Right atrium auricular region (tissue), 2 donors: ENCODE measurements at regions not wholly inside any gene's neighbourhood (a gene's known extent, or its start where the extent isn't known, plus 50 kb on each side); places are given as distances from the start of the nearest gene placed in this dataset.

Experiments used
- DNase-seq: peaks from one replicate; pipeline ENCODE4 v3.0.0-alpha.2; 2019; ENCODE audit warnings: low spot score
- H3K27ac ChIP-seq, 2 donors: fragments of 200-600 bp; sonication (generic); 1 replicate in 1 of 2; 2 replicates in 1 of 2; pipeline ENCODE4 v1.5.1; 2016 to 2019
- H3K27me3 ChIP-seq, 2 donors: fragments of 200-600 bp; sonication (generic); one replicate each; pipeline versions ENCODE4 v1.5.1 to v1.6.0; 2017 to 2019
- H3K36me3 ChIP-seq: fragments of 200-600 bp; sonication (generic); one replicate; pipeline ENCODE4 v1.5.1; 2016
- H3K4me1 ChIP-seq, 2 donors: fragments of 200-600 bp; sonication (generic); one replicate each; pipeline versions ENCODE4 v1.5.1 to v1.6.0; 2017 to 2019
- H3K4me3 ChIP-seq, 2 donors: fragments of 200-600 bp; sonication (generic); 1 replicate in 1 of 2; 2 replicates in 1 of 2; pipeline ENCODE4 v1.5.1; 2017 to 2019; ENCODE audit warnings: mild to moderate bottlenecking in 1 of 2, moderate library complexity in 1 of 2
- H3K9me3 ChIP-seq, 2 donors: fragments of 200-600 bp; sonication (generic); one replicate each; pipeline ENCODE4 v1.5.1; 2019
- CTCF ChIP-seq, 2 donors: fragments of 200-600 bp; sonication (generic); IDR thresholded peaks; one replicate each; pipeline ENCODE4 v1.5.1; 2019; ENCODE audit warnings: antibody characterized with exemption in 2 of 2

GRCh38 chr3:88410259-88410658 is 260.5 kb downstream of the C3orf38 start:
- H3K27me3 ChIP-seq = no peaks in the 10 kb centered on the region
- TF ChIP-seq CTCF (IDR thresholded peaks at IDR 0.05) = no peak
- no peak overlapping the region for H3K4me3 ChIP-seq
- no peak overlapping the region for H3K27ac ChIP-seq
- DNase-seq = no peak
- H3K9me3 ChIP-seq = no peaks in the 10 kb centered on the region
- no peaks in the 10 kb centered on the region for H3K36me3 ChIP-seq
- H3K4me1 ChIP-seq = no peaks in the 10 kb centered on the region

- no peak for TF ChIP-seq CTCF (IDR thresholded peaks at IDR 0.05)
- Histone ChIP-seq H3K4me3 (no peak overlapping the region), H3K27ac (no peak overlapping the region), H3K9me3 (no peaks in the 10 kb centered on the region), H3K27me3 (no peaks in the 10 kb centered on the region), H3K36me3 (no peaks in the 10 kb centered on the region), H3K4me1 (no peaks in the 10 kb centered on the region)
- DNase-seq = no peak
Measured at GRCh38 chr3:88412346-88412745, 262.6 kb downstream of the C3orf38 start.

- Histone ChIP-seq H3K27me3 (no peaks in the 10 kb centered on the region), H3K36me3 (no peaks in the 10 kb centered on the region), H3K27ac (no peak overlapping the region), H3K9me3 (no peaks in the 10 kb centered on the region), H3K4me3 (no peak overlapping the region), H3K4me1 (no peaks in the 10 kb centered on the region)
- DNase-seq = no peak
- no peak for TF ChIP-seq CTCF (IDR thresholded peaks at IDR 0.05)
Measured at GRCh38 chr3:88416436-88416835, 266.7 kb downstream of the C3orf38 start.

GRCh38 chr3:88418219-88418618 is 268.5 kb downstream of the C3orf38 start:
- no peaks in the 10 kb centered on the region for H3K9me3 ChIP-seq
- no peak overlapping the region for H3K27ac ChIP-seq
- no peak for DNase-seq
- H3K27me3 ChIP-seq = no peaks in the 10 kb centered on the region
- TF ChIP-seq CTCF (IDR thresholded peaks at IDR 0.05) = no peak
- H3K36me3 ChIP-seq = no peaks in the 10 kb centered on the region
- no peak overlapping the region for H3K4me3 ChIP-seq
- no peaks in the 10 kb centered on the region for H3K4me1 ChIP-seq

GRCh38 chr3:88433568-88433967 is 283.8 kb downstream of the C3orf38 start:
- DNase-seq = no peak
- H3K4me3 ChIP-seq = no peak overlapping the region
- no peaks in the 10 kb centered on the region for H3K36me3 ChIP-seq
- no peaks in the 10 kb centered on the region for H3K27me3 ChIP-seq
- no peak for TF ChIP-seq CTCF (IDR thresholded peaks at IDR 0.05)
- no peaks in the 10 kb centered on the region for H3K9me3 ChIP-seq
- no peak overlapping the region for H3K27ac ChIP-seq
- H3K4me1 ChIP-seq = no peaks in the 10 kb centered on the region

GRCh38 chr3:88434001-88434400 is 284.2 kb downstream of the C3orf38 start:
- no peak overlapping the region for H3K4me3 ChIP-seq
- no peak for TF ChIP-seq CTCF (IDR thresholded peaks at IDR 0.05)
- no peaks in the 10 kb centered on the region for H3K36me3 ChIP-seq
- no peaks in the 10 kb centered on the region for H3K4me1 ChIP-seq
- no peak for DNase-seq
- no peak overlapping the region for H3K27ac ChIP-seq
- H3K27me3 ChIP-seq = no peaks in the 10 kb centered on the region
- no peaks in the 10 kb centered on the region for H3K9me3 ChIP-seq
